ENCODE measurements at regions not wholly inside any gene's neighbourhood (a gene's known extent, or its start where the extent isn't known, plus 50 kb on each side); places are given as distances from the start of the nearest gene placed in this dataset.

DNA sequence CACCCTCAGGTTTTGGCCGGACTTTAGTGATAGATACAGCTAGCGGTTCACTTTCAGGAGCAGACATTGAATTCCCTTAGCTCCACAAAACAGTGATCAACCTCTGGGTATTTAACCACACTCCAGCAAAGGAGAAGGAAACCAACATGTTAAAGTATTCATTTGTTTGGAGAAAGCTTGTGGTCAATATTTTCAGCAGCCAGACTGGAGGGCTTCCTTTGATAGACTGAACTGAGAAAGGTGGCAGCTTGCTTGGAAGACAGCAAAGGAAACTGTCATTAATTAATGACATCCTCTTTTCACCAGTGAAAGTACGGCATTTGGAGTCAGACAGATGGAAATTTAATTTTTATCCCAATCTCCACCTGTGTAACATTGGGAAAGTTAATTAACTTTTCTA, 289.1 kb upstream of the CLNK start:
- no peak for TF ChIP-seq EP300 (IDR thresholded peaks at IDR 0.05)
- TF ChIP-seq, protein P1, sequence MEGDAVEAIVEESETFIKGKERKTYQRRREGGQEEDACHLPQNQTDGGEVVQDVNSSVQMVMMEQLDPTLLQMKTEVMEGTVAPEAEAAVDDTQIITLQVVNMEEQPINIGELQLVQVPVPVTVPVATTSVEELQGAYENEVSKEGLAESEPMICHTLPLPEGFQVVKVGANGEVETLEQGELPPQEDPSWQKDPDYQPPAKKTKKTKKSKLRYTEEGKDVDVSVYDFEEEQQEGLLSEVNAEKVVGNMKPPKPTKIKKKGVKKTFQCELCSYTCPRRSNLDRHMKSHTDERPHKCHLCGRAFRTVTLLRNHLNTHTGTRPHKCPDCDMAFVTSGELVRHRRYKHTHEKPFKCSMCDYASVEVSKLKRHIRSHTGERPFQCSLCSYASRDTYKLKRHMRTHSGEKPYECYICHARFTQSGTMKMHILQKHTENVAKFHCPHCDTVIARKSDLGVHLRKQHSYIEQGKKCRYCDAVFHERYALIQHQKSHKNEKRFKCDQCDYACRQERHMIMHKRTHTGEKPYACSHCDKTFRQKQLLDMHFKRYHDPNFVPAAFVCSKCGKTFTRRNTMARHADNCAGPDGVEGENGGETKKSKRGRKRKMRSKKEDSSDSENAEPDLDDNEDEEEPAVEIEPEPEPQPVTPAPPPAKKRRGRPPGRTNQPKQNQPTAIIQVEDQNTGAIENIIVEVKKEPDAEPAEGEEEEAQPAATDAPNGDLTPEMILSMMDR (IDR thresholded peaks at IDR 0.05), result no peak
